Panc1 (cell line): ENCODE measurements at regions not wholly inside any gene's neighbourhood (a gene's known extent, or its start where the extent isn't known, plus 50 kb on each side); places are given as distances from the start of the nearest gene placed in this dataset.

Source experiments
- POLR2AphosphoS5 ChIP-seq: IDR thresholded peaks from 2 replicates; pipeline ENCODE4 v1.6.1; 2012; ENCODE audit warnings: mild to moderate bottlenecking, low read depth, low read length, moderate library complexity
- TCF7L2 ChIP-seq: IDR thresholded peaks from 2 replicates; pipeline ENCODE4 v1.6.1; 2011; ENCODE audit warnings: mild to moderate bottlenecking, low read depth, low read length, inconsistent platforms
- TF ChIP-seq, protein P1 (sequence below): fragments of 450-650 bp; IDR thresholded peaks from 2 replicates; pipeline ENCODE4 v1.5.1; 2017; ENCODE audit warnings: mild to moderate bottlenecking

DNA sequence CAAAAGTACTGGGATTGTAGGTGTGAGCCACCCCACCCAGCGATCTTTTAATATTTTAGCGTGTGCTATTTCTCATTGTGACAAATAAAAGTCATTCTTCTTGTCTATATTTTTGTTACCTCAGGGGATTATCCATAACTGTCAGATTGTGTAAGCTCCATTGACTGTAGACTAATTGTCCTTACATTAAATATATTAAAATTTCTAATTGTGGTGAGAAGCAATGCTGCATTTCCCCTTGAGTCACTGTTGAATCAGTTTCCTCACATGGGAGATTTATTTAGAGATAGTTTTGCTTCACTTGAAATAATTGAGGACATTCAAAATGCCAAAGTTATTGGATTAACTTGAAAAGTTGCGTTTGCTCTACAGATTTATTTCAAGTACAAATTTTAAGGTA lies 782.4 kb upstream of the WWC1 start:
- TF ChIP-seq, protein P1, sequence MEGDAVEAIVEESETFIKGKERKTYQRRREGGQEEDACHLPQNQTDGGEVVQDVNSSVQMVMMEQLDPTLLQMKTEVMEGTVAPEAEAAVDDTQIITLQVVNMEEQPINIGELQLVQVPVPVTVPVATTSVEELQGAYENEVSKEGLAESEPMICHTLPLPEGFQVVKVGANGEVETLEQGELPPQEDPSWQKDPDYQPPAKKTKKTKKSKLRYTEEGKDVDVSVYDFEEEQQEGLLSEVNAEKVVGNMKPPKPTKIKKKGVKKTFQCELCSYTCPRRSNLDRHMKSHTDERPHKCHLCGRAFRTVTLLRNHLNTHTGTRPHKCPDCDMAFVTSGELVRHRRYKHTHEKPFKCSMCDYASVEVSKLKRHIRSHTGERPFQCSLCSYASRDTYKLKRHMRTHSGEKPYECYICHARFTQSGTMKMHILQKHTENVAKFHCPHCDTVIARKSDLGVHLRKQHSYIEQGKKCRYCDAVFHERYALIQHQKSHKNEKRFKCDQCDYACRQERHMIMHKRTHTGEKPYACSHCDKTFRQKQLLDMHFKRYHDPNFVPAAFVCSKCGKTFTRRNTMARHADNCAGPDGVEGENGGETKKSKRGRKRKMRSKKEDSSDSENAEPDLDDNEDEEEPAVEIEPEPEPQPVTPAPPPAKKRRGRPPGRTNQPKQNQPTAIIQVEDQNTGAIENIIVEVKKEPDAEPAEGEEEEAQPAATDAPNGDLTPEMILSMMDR: no peak
- TF ChIP-seq TCF7L2 (no peak), POLR2AphosphoS5 (no peak)
